Liver (tissue), 8 donors: ENCODE measurements at regions not wholly inside any gene's neighbourhood (a gene's known extent, or its start where the extent isn't known, plus 50 kb on each side); places are given as distances from the start of the nearest gene placed in this dataset.
"Not testable (repeated sequence)": the region's sequence is repeated elsewhere in the genome, so short reads cannot be mapped to it uniquely, and the experiment has no call there.

Experiments used
- DNase-seq: peaks from one replicate; pipeline ENCODE4 v3.0.0-alpha.2; 2017; ENCODE audit warnings: low spot score
- H3K27ac ChIP-seq, 2 donors: one replicate each; pipeline ENCODE4 v1.7.0; 2013; ENCODE audit warnings: inconsistent platforms in 2 of 2, low read length in 2 of 2, control low read depth in 1 of 2, low read depth in 1 of 2, mild to moderate bottlenecking in 1 of 2
- H3K27me3 ChIP-seq, 4 donors: one replicate each; pipeline versions ENCODE4 v1.6.1 to v1.7.0; 2013; ENCODE audit warnings: low read length in 3 of 4, inconsistent platforms in 1 of 4, mild to moderate bottlenecking in 1 of 4, moderate library complexity in 1 of 4; ENCODE audit not compliant: control insufficient read depth in 4 of 4, insufficient read depth in 4 of 4
- H3K36me3 ChIP-seq, 4 donors: one replicate each; pipeline versions ENCODE4 v1.6.1 to v1.7.0; 2013; ENCODE audit warnings: low read length in 3 of 4, mild to moderate bottlenecking in 3 of 4, low read depth in 1 of 4, moderate library complexity in 1 of 4; ENCODE audit not compliant: control insufficient read depth in 4 of 4, insufficient read depth in 3 of 4
- H3K4me1 ChIP-seq, 4 donors: one replicate each; pipeline versions ENCODE4 v1.6.1 to v1.7.0; 2013; ENCODE audit warnings: low read length in 3 of 4, mild to moderate bottlenecking in 3 of 4, moderate library complexity in 1 of 4; ENCODE audit not compliant: control insufficient read depth in 4 of 4, insufficient read depth in 4 of 4
- H3K4me3 ChIP-seq, 3 donors: one replicate each; pipeline versions ENCODE4 v1.6.1 to v1.7.0; 2013; ENCODE audit warnings: low read length in 3 of 3, control low read depth in 1 of 3, low read depth in 1 of 3, mild to moderate bottlenecking in 1 of 3
- H3K9ac ChIP-seq, 2 donors: one replicate each; pipeline ENCODE4 v1.7.0; 2013; ENCODE audit warnings: low read length in 2 of 2, mild to moderate bottlenecking in 2 of 2, moderate library complexity in 2 of 2, control low read depth in 1 of 2, low read depth in 1 of 2
- H3K9me3 ChIP-seq, 4 donors: one replicate each; pipeline versions ENCODE4 v1.6.1 to v1.7.0; 2013; ENCODE audit warnings: low read length in 3 of 4; ENCODE audit not compliant: control insufficient read depth in 4 of 4
- EGR1 ChIP-seq, 2 donors: IDR thresholded peaks; 2 replicates each; pipeline ENCODE4 v1.6.1; 2016 to 2018; ENCODE audit warnings: antibody characterized with exemption in 2 of 2, low read depth in 2 of 2
- FOXA2 ChIP-seq: IDR thresholded peaks from 2 replicates; pipeline ENCODE4 v1.6.1; 2016; ENCODE audit warnings: antibody characterized with exemption
- GABPA ChIP-seq, 2 donors: IDR thresholded peaks in 1 of 2; conservative IDR thresholded peaks in 1 of 2; 2 replicates each; pipeline ENCODE4 v1.6.1; 2016; ENCODE audit warnings: antibody characterized with exemption in 2 of 2, mild to moderate bottlenecking in 1 of 2, moderate library complexity in 1 of 2
- HNF4A ChIP-seq, 2 donors: conservative IDR thresholded peaks; 2 replicates each; pipeline ENCODE4 v1.6.1; 2016; ENCODE audit warnings: antibody characterized with exemption in 2 of 2, mild to moderate bottlenecking in 2 of 2
- JUND ChIP-seq, 2 donors: IDR thresholded peaks; 2 replicates each; pipeline ENCODE4 v1.6.1; 2016; ENCODE audit warnings: antibody characterized with exemption in 2 of 2
- NR2F2 ChIP-seq: IDR thresholded peaks from 2 replicates; pipeline ENCODE4 v1.6.1; 2016; ENCODE audit warnings: antibody characterized with exemption
- RAD21 ChIP-seq, 2 donors: IDR thresholded peaks; 2 replicates each; pipeline ENCODE4 v1.6.1; 2016; ENCODE audit warnings: antibody characterized with exemption in 2 of 2, mild to moderate bottlenecking in 2 of 2
- RXRA ChIP-seq, 2 donors: IDR thresholded peaks; 2 replicates each; pipeline ENCODE4 v1.6.1; 2017 to 2018; ENCODE audit warnings: antibody characterized with exemption in 2 of 2, mild to moderate bottlenecking in 1 of 2
- SP1 ChIP-seq: IDR thresholded peaks from 2 replicates; pipeline ENCODE4 v1.6.1; 2018; ENCODE audit warnings: antibody characterized with exemption, mild to moderate bottlenecking
- TAF1 ChIP-seq: conservative IDR thresholded peaks from 2 replicates; pipeline ENCODE4 v1.6.1; 2016; ENCODE audit warnings: antibody characterized with exemption, mild to moderate bottlenecking
- YY1 ChIP-seq: IDR thresholded peaks from 2 replicates; pipeline ENCODE4 v1.6.1; 2016; ENCODE audit warnings: antibody characterized with exemption, mild to moderate bottlenecking
- WGBS: extraction: QIAGEN DNeasy Blood & Tissue Kit; methylation state at CpG from one replicate; pipeline ENCODE4 v1.1.7; 2013; 5-methylcytosine and 5-hydroxymethylcytosine counted together
- TF ChIP-seq, protein P1 (sequence below): IDR thresholded peaks from 2 replicates; pipeline ENCODE4 v1.6.1; 2016; ENCODE audit warnings: antibody characterized with exemption
- TF ChIP-seq, protein P2 (sequence below): fragments of 150-350 bp; IDR thresholded peaks from 2 replicates; pipeline ENCODE4 v1.5.1; 2017; ENCODE audit warnings: improper control_type of control experiment, low read depth, low read length; ENCODE audit not compliant: missing input control
- TF ChIP-seq, protein P3 (sequence below): IDR thresholded peaks from 2 replicates; pipeline ENCODE4 v1.6.1; 2016; ENCODE audit warnings: antibody characterized with exemption
- TF ChIP-seq, protein P4 (sequence below): IDR thresholded peaks from 2 replicates; pipeline ENCODE4 v1.6.1; 2016; ENCODE audit warnings: antibody characterized with exemption, mild to moderate bottlenecking
- donor health status: healthy.
- donor health status: healthy.
- donor health status: healthy.
- donor health status: healthy.
- donor health status: healthy.

DNA sequence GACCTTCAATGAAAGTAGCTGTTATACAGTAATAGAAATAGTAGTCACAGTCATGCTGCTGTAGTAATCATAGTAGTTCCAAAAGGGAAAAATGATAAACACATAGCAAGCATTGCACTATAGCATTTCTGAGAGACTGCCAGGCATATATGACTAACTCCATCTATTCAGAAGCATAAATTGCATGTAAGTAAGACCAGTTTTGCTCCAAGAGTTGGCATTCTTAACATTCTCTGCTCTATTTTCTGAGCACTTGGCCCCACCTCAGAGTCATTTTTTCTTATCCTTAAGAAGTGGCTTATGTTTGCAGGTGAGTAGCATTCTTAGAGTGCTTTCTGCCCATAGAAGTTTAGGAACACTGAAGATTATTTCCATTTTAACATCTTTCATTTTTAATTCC lies 490.3 kb upstream of the TECRL start (continued):
- TF ChIP-seq EGR1 (IDR thresholded peaks at IDR 0.05; ENCODE audit: low read depth in 2 of 2) (no peak), TAF1 (no peak), NR2F2 (no peak), RAD21 (IDR thresholded peaks at IDR 0.05) (no peak), HNF4A (conservative IDR thresholded peaks at IDR 0.05) (no peak), FOXA2 (no peak)

DNA sequence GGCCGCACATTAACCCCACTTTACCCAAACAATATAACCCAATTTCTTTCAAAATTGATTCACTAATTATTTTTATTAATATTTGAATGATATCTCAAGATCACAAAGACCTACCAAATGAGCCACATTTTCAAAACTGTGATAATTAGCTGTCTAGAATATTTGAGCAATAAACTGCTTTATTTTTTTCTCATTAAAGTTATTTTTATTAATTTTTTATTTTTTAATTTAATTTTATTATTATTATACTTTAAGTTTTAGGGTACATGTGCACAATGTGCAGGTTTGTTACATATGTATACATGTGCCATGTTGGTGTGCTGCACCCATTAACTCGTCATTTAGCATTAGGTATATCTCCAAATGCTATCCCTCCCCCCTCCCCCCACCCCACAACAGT lies 489.8 kb upstream of the TECRL start:
- not testable (repeated sequence) for H3K4me1 ChIP-seq, H3K4me3 ChIP-seq, H3K9ac ChIP-seq, H3K27me3 ChIP-seq, H3K36me3 ChIP-seq, H3K27ac ChIP-seq, DNase-seq, H3K9me3 ChIP-seq
- WGBS = 85% methylated on average over 1 of the region's 2 CpGs

DNA sequence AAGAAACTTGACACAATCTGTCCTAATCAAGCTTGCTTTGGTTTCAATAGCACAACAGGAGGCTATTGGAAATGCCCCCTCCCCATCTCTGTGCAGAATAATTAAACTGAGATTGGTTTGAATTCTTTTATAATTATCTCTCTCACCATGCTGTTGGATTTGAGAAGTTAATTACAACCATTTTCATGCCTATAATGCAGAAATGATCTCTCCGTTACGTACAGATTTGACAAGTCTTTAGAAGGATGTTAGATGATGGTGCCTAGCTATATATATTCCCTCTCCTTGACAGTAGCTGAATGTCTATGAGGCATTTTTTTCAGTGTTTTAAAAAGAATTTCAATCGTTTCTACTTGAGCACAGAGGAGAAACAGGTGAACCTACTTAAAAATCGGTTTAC lies 488.4 kb upstream of the TECRL start:
- 70% methylated on average over 4 of the region's 4 CpGs for WGBS

More for the DNA sequence above, 488.4 kb upstream of the TECRL start:
- TF ChIP-seq, protein P1, sequence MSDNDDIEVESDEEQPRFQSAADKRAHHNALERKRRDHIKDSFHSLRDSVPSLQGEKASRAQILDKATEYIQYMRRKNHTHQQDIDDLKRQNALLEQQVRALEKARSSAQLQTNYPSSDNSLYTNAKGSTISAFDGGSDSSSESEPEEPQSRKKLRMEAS = no peak
- no peak for TF ChIP-seq YY1
- no peak for TF ChIP-seq NR2F2
- TF ChIP-seq HNF4A (conservative IDR thresholded peaks at IDR 0.05) = no peak
- TF ChIP-seq TAF1 = no peak
- TF ChIP-seq, protein P2, sequence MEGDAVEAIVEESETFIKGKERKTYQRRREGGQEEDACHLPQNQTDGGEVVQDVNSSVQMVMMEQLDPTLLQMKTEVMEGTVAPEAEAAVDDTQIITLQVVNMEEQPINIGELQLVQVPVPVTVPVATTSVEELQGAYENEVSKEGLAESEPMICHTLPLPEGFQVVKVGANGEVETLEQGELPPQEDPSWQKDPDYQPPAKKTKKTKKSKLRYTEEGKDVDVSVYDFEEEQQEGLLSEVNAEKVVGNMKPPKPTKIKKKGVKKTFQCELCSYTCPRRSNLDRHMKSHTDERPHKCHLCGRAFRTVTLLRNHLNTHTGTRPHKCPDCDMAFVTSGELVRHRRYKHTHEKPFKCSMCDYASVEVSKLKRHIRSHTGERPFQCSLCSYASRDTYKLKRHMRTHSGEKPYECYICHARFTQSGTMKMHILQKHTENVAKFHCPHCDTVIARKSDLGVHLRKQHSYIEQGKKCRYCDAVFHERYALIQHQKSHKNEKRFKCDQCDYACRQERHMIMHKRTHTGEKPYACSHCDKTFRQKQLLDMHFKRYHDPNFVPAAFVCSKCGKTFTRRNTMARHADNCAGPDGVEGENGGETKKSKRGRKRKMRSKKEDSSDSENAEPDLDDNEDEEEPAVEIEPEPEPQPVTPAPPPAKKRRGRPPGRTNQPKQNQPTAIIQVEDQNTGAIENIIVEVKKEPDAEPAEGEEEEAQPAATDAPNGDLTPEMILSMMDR = no peak
- no peak for TF ChIP-seq SP1
- TF ChIP-seq, protein P3, sequence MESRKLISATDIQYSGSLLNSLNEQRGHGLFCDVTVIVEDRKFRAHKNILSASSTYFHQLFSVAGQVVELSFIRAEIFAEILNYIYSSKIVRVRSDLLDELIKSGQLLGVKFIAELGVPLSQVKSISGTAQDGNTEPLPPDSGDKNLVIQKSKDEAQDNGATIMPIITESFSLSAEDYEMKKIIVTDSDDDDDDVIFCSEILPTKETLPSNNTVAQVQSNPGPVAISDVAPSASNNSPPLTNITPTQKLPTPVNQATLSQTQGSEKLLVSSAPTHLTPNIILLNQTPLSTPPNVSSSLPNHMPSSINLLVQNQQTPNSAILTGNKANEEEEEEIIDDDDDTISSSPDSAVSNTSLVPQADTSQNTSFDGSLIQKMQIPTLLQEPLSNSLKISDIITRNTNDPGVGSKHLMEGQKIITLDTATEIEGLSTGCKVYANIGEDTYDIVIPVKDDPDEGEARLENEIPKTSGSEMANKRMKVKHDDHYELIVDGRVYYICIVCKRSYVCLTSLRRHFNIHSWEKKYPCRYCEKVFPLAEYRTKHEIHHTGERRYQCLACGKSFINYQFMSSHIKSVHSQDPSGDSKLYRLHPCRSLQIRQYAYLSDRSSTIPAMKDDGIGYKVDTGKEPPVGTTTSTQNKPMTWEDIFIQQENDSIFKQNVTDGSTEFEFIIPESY = no peak
- TF ChIP-seq GABPA (IDR thresholded peaks at IDR 0.05 in 1 of 2, conservative IDR thresholded peaks at IDR 0.05 in 1 of 2) = no peak
- no peak for TF ChIP-seq EGR1 (IDR thresholded peaks at IDR 0.05; ENCODE audit: low read depth in 2 of 2)
- TF ChIP-seq, protein P4, sequence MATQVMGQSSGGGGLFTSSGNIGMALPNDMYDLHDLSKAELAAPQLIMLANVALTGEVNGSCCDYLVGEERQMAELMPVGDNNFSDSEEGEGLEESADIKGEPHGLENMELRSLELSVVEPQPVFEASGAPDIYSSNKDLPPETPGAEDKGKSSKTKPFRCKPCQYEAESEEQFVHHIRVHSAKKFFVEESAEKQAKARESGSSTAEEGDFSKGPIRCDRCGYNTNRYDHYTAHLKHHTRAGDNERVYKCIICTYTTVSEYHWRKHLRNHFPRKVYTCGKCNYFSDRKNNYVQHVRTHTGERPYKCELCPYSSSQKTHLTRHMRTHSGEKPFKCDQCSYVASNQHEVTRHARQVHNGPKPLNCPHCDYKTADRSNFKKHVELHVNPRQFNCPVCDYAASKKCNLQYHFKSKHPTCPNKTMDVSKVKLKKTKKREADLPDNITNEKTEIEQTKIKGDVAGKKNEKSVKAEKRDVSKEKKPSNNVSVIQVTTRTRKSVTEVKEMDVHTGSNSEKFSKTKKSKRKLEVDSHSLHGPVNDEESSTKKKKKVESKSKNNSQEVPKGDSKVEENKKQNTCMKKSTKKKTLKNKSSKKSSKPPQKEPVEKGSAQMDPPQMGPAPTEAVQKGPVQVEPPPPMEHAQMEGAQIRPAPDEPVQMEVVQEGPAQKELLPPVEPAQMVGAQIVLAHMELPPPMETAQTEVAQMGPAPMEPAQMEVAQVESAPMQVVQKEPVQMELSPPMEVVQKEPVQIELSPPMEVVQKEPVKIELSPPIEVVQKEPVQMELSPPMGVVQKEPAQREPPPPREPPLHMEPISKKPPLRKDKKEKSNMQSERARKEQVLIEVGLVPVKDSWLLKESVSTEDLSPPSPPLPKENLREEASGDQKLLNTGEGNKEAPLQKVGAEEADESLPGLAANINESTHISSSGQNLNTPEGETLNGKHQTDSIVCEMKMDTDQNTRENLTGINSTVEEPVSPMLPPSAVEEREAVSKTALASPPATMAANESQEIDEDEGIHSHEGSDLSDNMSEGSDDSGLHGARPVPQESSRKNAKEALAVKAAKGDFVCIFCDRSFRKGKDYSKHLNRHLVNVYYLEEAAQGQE = no peak
- no peak for TF ChIP-seq JUND (IDR thresholded peaks at IDR 0.05)
- TF ChIP-seq RXRA (IDR thresholded peaks at IDR 0.05) = no peak
- Histone ChIP-seq H3K36me3 (no peaks in the 10 kb centered on the region), H3K9ac (no peak overlapping the region), H3K4me1 (no peaks in the 10 kb centered on the region), H3K27me3 (peaks cover 0 to 2% (median 0%) of the 10 kb centered on the region in 4 donors), H3K4me3 (no peak overlapping the region), H3K9me3 (no peaks in the 10 kb centered on the region), H3K27ac (no peak overlapping the region)
- DNase-seq = no peak
